DMS 273 (cell line): ENCODE measurements at regions not wholly inside any gene's neighbourhood (a gene's known extent, or its start where the extent isn't known, plus 50 kb on each side); places are given as distances from the start of the nearest gene placed in this dataset.
"Not testable (repeated sequence)": the region's sequence is repeated elsewhere in the genome, so short reads cannot be mapped to it uniquely, and the experiment has no call there.

ENCODE experiments used
- DNase-seq: peaks from one replicate; lab custom pipeline; 2025; ENCODE audit not compliant: unreplicated experiment; lab: John Stamatoyannopoulos, UW

DNA sequence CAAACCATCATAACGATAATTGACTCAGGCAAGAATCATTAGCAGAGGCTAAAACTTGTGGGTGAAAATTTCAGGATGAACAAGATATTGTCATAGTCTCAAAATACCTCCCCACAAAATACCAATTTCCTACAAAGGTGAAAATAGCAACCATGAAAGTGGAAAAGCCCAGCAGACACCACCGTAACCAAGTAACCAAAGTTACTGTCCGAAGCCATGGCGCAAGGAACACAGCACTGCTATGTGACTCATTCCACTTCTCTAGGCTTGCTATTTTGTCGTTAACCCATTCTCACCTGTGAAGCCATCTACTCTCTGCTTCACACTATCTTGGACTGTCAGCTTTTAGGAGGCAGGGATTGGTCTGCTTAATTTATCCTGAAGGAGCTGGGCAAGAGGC is 113.8 kb upstream of the CACUL1 start:
- DNase-seq = no peak

DNA sequence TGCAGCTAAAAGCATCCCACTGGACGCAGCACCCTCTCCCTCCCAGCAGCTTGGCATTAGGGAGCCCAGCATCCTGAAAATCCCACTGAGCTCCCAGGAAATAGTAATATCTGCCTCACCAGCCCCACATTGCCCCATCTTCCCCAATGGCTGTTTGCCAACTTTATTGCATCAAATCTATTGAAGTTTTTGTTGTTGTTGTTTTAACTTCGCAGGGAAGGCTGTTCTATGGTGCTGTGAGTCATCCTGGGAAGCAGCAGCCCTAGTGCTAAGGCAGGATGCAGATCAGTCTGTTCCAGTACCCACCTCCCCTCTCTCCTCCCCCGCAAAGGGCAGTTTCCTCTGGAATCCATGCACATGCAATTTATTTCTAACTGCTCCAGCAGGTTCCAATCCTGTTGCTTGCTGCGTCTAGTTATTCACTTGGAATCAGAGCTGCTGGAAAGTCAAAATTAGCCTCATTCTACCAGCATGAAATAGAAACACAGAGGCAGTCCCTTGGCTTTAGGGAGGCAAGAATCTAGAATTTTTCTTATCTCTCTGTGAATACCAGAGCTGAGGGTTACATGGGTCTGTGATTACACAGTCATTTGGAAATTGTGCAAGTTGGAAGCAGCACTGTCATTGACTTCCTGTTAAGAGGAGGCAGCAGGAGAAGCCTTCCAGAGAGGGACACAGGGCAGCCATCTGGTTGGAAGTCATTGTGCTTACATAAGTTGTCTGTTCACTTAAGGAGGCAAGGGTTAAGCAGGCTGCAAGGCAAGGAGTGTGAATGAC is 115.9 kb upstream of the CACUL1 start:
- peak; percentile 19 for DNase-seq

DNA sequence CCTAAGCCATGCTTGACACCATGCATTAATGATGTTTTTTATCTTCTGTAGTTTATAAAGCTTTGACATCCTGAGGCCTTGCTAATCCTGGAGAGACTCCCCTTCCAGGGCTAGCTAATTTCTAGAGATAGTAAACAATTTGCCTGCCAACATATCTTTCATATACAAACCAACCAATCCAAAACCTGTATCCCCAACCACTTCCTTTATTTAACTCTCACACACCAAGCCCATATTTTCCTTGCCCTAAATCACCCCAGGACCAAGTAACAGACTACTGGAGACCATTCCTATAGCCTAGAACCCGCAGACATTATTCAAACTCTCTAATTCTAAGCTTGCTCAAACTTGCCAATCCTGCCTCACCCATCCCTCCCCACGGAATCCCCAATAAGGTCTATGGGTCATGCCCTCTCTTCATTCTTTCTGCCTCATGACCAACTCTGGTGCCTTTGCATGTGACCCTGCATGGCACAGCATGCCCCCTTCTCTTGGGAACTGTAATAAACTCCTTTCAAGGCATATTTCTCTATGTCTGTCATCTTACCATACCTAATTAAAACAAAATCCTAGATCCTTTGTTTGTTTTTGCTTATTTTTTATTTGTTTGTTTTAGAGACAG is 116.6 kb upstream of the CACUL1 start:
- no peak for DNase-seq

DNA sequence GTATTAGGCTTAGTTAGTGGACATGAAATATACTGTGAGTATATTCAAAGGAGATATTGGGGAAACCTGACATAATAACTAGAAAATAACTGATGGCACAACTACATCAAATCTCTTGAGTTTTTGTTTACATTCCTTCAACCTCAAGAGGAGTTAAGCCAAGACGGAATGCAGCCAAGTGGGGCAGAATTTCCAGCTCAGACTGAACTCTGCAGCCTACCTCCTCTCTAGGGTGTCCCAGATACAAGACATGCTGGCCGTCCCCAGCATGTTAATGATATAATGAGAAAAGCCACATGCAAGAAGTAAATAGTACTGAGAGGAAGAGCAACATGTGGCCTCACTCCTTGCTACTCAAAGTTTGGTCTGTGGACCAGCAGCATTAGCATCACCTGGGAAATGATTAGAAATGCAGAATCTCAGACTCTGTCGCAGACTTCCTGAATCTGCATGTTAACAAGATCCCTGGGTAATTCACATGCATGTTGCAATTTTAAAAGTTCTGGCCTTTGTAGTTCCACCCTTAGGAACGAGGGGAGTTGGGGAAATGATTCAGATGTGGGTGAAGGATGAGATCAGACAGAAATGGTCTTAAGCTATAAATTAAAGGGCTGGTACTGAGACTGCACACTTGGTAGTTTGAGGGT is 118.4 kb upstream of the CACUL1 start:
- DNase-seq = no peak

DNA sequence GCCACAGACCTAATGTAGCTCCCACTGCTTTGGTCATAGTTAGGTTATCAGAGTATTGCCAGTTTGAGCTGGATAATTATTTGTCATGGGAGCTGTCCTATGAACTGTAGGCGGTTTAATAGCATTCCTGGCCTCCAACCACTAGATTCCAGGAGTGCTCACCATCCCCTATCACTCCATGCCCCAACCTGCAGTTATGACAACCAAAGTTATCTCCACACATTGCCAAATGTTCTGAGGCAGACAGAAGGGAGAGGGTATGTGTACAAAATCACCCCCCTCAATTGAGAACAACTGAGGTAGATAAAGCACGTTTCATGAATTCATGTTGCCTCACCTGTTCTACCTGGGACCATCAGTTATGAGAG is 119.0 kb upstream of the CACUL1 start:
- DNase-seq = no peak

DNA sequence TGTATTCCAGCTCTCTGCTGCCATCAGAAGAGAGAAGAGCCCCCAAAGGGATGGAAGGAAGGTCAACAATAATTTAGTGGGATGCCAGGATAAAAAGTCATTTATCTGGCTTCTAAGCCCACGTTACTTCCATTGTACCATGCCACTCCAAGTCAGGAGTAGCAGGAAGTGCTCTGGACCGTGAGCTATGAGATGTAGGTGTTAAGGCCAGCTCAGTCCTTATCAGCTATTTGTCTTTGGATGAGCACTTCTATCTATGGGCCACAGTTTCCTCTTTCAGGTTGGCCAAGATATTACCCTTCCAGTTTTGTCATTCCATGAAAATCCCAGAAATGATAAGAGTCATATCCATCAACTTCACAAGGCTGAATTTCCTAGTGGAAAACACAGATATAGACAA is 119.4 kb upstream of the CACUL1 start:
- DNase-seq = no peak

DNA sequence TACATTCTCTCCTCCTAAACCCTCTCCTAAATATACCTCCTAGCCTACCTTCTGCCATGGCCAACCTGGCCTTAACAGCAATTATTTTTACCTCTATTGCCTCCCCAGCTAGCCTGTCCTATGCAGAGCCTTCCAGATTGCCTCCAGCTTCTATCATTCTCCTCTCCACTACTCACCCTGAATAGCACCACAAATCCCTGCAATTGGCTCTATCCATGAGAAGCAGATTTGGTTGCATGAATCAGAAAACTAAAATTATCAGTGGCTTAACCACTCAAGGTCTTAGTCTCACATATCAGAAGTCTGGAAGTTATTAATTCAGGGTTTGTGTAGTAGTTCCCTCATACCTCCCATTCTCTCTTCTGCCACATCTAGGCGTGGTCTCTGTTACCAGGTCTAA is 120.3 kb upstream of the CACUL1 start:
- DNase-seq = no peak

DNA sequence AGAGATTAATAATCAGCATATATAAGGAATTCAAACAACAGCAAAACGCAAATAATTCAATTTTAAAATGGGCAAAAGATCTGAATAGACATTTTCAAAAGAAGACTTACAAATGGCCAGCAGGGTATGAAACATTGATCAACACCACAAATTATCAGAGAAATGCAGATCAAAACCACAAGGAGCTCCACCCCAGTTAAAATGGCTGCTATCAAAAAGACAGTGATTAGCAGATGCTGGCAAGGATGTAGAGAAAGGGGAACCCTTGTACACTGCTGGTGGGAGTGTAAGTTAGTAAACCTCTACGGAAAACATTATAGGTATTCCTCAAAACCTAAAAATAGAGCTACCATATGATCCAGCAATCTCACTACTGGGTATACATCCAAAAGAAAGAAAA is 128.0 kb upstream of the CACUL1 start:
- no peak for DNase-seq

DNA sequence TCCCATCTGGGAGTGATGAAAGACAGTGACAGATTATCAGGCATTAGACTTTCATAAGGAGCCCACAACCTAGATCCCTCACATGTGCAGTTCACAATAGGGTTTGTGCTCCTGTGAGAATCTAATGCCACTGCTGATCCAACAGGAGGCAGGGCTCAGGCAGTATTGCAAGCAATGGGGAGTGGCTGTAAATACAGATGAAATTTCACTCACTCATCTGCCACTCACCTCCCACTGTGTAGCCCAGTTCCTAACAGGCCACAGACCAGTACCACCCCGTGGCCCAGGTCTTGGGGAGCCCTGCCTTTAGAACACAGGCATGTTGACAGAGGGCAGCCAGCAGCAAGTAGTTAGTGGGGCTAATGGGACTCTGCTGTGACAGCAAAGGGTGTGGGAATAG is 137.3 kb upstream of the NANOS1 start:
- no peak for DNase-seq

DNA sequence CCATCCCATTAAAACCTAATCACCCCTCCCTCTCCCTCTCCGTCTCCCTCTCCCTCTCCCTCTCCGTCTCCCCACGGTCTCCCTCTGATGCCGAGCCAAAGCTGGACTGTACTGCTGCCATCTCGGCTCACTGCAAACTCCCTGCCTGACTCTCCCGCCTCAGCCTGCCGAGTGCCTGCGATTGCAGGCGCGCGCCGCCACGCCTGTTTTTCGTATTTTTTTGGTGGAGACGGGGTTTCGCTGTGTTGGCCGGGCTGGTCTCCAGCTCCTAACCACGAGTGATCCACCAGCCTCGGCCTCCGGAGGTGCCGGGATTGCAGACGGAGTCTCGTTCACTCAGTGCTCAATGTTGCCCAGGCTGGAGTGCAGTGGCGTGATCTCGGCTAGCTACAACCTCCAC is 134.6 kb upstream of the NANOS1 start:
- DNase-seq = not testable (repeated sequence)

DNA sequence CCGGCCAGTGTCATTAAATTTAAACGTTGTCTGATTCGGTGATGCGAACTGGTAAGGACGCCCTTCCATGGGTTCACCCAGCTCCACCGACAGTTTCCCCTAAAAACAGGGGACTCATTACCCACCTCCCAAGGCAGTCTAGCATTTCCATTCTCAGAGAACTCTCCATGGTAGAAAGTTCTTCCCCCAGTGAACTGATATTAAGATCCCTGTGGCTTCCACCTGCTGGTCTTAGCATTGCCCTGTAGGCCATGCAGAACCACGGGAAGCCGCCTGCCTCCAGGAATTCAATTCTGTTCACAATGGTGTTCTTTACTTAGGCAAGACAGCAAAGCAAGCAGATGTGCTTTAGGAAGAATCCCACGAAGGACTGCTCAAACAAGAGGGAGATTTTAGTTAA is 128.9 kb upstream of the NANOS1 start:
- no peak for DNase-seq

DNA sequence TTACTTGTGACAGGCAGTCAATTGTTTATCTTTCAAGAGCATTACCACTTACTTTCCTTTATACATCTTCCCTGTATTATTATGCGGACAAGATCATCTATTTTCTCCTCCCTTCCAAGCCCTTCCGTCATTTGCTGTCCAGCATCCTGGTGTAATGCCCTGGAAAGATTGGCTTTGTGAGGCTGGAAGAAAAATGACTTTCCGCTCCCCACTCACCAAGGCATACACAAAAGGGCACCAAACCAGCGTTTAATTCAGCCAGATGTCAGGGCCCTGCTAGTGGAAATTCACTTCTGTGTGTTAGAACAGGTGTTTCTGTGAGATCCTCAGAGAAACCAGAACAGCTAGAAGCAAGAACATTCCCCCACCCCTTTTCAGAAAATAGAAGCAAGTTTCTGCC is 128.1 kb upstream of the NANOS1 start:
- DNase-seq = peak; percentile 8

DNA sequence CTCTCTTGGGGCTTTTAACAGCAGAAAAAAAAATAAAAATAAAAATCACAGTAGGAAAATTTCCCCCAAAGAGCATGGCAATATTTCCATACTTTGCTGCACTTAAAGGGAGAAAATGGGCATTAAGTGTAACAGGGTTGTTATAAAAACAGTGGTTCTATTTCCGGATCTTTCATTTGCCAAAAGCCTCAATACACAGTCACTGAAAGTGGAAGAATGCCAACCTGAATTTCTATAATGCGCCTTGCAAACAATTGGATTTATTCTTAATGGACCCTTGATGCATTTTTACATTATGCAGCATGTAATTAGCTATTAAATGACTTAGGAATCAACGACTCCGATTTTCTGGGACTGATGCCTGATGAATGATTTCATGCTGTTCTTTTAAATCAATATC is 127.6 kb upstream of the NANOS1 start:
- DNase-seq = no peak

DNA sequence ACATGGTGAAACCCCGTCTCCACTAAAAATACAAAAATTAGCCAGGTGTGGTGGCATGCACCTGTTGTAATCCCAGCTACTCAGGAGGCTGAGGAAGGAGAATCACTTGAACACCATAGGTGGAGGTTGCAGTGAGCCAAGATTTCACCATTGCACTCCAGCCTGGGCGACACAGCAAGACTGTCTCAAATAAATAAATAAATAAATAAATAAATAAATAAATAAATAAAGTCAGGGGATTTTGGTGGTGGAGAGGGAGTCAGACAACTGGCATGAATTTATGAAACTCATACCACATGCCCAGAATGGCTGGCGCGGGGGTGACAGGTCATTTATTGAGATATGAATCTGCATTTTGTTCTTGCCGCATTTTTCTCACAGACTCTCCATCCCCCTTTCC is 126.9 kb upstream of the NANOS1 start:
- not testable (repeated sequence) for DNase-seq

DNA sequence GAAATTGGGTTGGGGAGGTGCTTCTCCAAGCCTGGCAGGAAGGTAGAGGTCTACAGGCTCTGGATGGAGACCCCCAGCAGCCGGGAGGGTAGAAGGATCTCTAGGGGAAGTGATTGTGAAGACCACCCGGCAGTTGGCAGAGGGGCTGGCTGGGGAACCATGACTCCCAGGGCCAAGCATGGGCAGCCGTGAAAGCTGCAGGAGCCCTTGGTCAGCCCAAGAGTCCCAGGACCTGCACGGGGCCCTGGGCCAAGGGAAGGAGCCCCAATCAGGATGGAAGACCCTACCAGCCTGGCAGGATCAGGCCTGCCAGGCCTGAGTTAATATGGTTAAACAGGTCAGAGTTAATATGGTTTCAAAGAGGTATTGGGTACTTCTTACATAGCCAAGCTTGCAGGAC is 126.3 kb upstream of the NANOS1 start:
- DNase-seq = no peak

DNA sequence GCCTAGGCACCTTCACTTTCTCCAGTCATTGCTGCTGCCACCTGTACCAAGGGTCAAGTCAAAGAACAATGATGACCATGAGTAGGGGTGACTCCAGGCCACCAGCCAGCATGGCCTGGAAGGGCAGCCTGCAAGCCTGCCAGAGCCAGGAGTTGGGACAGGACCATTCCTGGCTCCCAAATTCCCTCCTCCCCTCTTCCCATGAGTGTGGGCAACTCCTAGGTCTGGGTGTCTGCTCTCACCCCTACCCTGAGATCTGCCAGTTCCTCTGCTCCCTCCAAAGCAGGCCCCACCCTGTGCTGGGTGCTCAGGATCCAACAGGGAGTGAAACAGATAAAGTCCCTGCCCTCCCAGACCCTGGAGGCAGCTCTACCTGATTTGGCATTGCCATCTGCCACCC is 125.8 kb upstream of the NANOS1 start:
- no peak for DNase-seq

DNA sequence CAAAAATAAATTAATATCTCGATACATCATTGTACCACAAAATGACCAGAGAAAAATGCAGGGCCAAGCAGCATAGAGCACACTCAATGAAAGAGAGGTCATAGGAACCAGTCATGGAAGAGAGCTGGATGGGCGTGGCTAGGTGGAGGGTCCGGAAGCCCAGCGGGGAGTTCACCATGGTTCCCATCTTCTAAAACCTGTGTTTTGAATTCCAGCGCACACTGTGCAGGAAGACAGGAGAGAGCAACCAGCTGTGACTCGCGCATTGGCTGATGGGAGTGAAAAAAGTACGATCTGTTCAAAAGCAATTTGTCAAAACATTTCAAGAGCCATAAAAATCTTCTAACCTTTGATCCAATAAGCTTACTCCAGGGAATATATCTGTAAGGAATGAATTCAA is 125.2 kb upstream of the NANOS1 start:
- DNase-seq = no peak

DNA sequence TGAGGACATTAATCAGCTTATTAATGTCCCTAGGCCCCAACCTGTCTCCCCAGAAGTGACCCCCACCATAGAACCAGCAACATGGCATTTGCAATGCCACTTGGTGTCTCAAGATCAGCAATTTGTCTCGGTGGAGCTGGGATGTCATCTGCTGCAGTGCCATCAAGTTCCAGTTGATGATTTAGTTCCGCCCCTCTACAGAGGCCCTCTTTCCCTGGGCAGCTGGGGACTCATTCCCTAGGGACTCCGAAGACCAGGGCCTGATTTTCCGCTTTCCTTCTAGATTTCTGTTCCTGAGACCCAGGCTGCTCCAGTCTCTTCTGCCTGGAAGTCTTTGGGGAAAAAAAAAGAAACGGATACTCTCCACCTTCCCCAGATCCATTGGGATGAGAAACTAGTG is 122.5 kb upstream of the NANOS1 start:
- no peak for DNase-seq

DNA sequence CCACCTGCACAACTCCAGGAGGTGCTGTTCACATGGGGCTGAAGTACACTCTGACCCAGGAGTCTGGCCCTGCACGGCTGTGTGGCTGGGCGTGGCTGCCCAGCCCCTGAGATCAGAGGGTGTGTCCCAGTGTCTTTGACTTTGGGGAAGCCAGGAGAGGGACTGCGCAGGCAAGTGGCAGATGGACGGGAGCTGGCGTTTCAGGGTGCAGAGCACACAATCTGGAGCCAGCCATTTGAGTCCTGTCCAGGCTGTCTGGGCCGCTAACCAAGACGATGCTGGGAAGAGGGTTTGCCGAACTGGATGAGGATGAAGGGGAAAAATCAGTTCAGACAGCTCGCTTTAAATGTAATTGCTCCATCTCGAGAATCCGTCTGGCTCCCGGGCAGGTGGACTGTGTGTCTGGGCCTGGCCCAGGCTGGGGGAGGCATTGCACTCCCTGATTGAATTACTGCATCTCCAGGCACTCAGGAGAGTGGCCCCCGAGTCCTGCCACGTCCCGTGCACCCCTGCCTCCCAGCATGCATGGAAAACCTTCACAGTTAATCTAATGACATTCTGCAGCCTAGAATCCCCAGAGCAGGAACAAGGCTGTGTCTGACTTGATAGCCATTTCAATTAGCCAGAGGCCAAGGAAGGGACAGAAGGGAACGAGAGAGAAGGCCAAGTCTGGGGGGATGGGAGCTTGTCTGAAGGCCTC is 120.8 kb upstream of the NANOS1 start:
- DNase-seq = peak; percentile 81

DNA sequence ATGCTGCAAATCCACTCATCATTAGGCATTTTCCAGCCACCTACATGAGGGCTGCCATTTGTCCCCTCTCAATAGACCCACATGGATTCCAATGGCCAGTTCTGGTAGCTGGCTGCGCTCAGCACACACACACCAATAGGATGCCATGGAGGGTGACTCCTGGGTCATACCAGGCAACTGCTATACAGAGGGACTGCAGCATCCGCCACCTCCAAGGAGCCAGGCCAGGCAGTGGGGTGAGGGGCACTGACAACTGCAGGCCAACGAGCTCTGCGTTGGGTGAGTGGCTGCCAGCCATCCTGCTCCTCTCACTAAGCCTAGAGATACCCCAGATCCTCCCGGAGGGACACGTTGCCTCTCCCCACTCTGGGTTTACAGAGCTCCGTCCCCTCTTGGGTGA is 118.8 kb upstream of the NANOS1 start:
- DNase-seq = no peak

DNA sequence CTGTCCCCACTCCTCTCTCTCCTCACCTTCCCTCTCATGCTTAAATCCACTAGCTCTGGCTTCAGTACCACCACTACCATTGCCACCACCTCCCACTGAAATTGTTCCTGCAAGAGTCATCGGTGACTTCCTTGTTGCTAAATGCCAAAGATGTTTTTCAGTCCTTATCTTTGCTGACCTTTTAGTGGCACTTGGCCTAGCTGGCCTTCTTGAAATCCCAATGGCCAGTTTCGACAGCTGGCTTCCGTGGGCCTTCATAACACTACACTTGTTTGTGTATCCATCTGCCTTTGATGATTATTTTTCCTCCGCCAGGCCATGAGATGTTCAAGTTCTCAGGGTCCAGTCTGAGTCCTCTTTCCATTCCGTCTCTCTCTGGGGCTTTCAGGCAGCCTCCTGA is 118.2 kb upstream of the NANOS1 start:
- no peak for DNase-seq
